SH-SY5Y (cell line): ENCODE measurements at regions not wholly inside any gene's neighbourhood (a gene's known extent, or its start where the extent isn't known, plus 50 kb on each side); places are given as distances from the start of the nearest gene placed in this dataset.

ENCODE experiments used
- GATA2 ChIP-seq: IDR thresholded peaks from 2 replicates; pipeline ENCODE4 v1.6.1; 2011; ENCODE audit warnings: mild to moderate bottlenecking, low read depth, low read length
- GATA3 ChIP-seq: IDR thresholded peaks from 2 replicates; pipeline ENCODE4 v1.6.1; 2011; ENCODE audit warnings: low read depth, mild to moderate bottlenecking, low read length, moderate library complexity

- TF ChIP-seq GATA2 = no peak
- no peak for TF ChIP-seq GATA3
These were observed 92.1 kb upstream of the ATP8B1 start for GRCh38 chr18:57895182-57895581.
